ENCODE measurements at regions not wholly inside any gene's neighbourhood (a gene's known extent, or its start where the extent isn't known, plus 50 kb on each side); places are given as distances from the start of the nearest gene placed in this dataset.

DNA sequence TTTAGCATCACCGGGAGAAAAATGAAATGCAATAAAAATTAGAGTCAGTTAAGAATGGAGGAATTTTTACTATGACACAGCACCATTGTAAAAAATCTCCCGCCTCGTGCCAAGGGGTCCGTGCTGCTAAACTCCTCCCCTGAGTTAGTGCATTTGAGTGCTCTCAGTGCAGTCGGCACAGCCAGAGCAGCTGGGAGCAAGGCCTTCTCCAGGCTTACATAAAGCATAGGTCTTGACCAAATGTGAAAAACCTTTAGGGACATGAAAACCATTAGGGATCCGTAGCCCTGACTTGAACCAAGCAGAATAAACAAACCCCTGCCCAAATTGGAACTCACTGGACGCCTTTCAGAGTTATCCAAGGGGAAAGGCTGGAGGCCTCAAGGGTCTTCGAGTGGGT, 152.6 kb downstream of the PLCE1 start:
- no peaks in the 10 kb centered on the region for H3K27me3 ChIP-seq (replicated peaks; ENCODE audit: insufficient read depth, low read length)
- no peaks in the 10 kb centered on the region for H3F3A ChIP-seq (ENCODE audit: insufficient read depth, low read length)
- H3K4me1 ChIP-seq (ENCODE audit: low read length): no peaks in the 10 kb centered on the region
- H3K36me3 ChIP-seq (replicated peaks; ENCODE audit: insufficient read depth, low read length): no peaks in the 10 kb centered on the region
- H3K4me3 ChIP-seq (ENCODE audit: low read length): no peak overlapping the region
- H3K9me3 ChIP-seq (replicated peaks; ENCODE audit: insufficient read depth, low read length): no peaks in the 10 kb centered on the region
- TF ChIP-seq CTCF (IDR thresholded peaks at IDR 0.05; ENCODE audit: low read length): no peak
- H2AFZ ChIP-seq (ENCODE audit: low read length): no peak overlapping the region
- no peaks in the 10 kb centered on the region for H4K20me1 ChIP-seq (ENCODE audit: insufficient read depth, low read length)
- H3K4me2 ChIP-seq (ENCODE audit: low read depth, low read length): no peak overlapping the region
- no peak for DNase-seq
- no peak overlapping the region for H3K9ac ChIP-seq (ENCODE audit: low read length)
- no peaks in the 10 kb centered on the region for H3K79me2 ChIP-seq (ENCODE audit: low read length)
- no peak overlapping the region for H3K27ac ChIP-seq (ENCODE audit: low read length)
- H3K9me2 ChIP-seq (replicated peaks; ENCODE audit: insufficient read depth, low read length): no peaks in the 10 kb centered on the region

GRCh38 chr10:94146746-94147145, 153.0 kb downstream of the PLCE1 start:
- TF ChIP-seq EZH2 (optimal IDR thresholded peaks at IDR 0.05; ENCODE audit: low read depth, low read length) (no peak), EZH2phosphoT487 (IDR thresholded peaks at IDR 0.05; ENCODE audit: low read length) (no peak), CTCF (IDR thresholded peaks at IDR 0.05; ENCODE audit: low read length) (no peak)

GRCh38 chr10:94149702-94150101, 156.0 kb downstream of the PLCE1 start:
- no peak for DNase-seq
- no peaks in the 10 kb centered on the region for H3K9me3 ChIP-seq (replicated peaks; ENCODE audit: insufficient read depth, low read length)
- H3K4me2 ChIP-seq (ENCODE audit: low read depth, low read length): no peak overlapping the region
- no peaks in the 10 kb centered on the region for H3K27me3 ChIP-seq (replicated peaks; ENCODE audit: insufficient read depth, low read length)
- no peak overlapping the region for H3K27ac ChIP-seq (ENCODE audit: low read length)
- H3K4me1 ChIP-seq (ENCODE audit: low read length): no peaks in the 10 kb centered on the region
- H3F3A ChIP-seq (ENCODE audit: insufficient read depth, low read length): no peaks in the 10 kb centered on the region
- H3K4me3 ChIP-seq (ENCODE audit: low read length): no peak overlapping the region
- no peaks in the 10 kb centered on the region for H3K79me2 ChIP-seq (ENCODE audit: low read length)
- H2AFZ ChIP-seq (ENCODE audit: low read length): no peak overlapping the region
- TF ChIP-seq EZH2 (optimal IDR thresholded peaks at IDR 0.05; ENCODE audit: low read depth, low read length) (no peak), CTCF (IDR thresholded peaks at IDR 0.05; ENCODE audit: low read length) (no peak), EZH2phosphoT487 (IDR thresholded peaks at IDR 0.05; ENCODE audit: low read length) (no peak)
- no peak overlapping the region for H3K9ac ChIP-seq (ENCODE audit: low read length)
- no peaks in the 10 kb centered on the region for H4K20me1 ChIP-seq (ENCODE audit: insufficient read depth, low read length)
- H3K36me3 ChIP-seq (replicated peaks; ENCODE audit: insufficient read depth, low read length): no peaks in the 10 kb centered on the region
- no peaks in the 10 kb centered on the region for H3K9me2 ChIP-seq (replicated peaks; ENCODE audit: insufficient read depth, low read length)

More at GRCh38 chr10:94146746-94147145, 153.0 kb downstream of the PLCE1 start:
- no peaks in the 10 kb centered on the region for H3K9me2 ChIP-seq (replicated peaks; ENCODE audit: insufficient read depth, low read length)
- H3K9me3 ChIP-seq (replicated peaks; ENCODE audit: insufficient read depth, low read length): no peaks in the 10 kb centered on the region
- no peak overlapping the region for H3K4me3 ChIP-seq (ENCODE audit: low read length)
- H3K4me1 ChIP-seq (ENCODE audit: low read length): no peaks in the 10 kb centered on the region
- no peaks in the 10 kb centered on the region for H3K79me2 ChIP-seq (ENCODE audit: low read length)
- no peaks in the 10 kb centered on the region for H3F3A ChIP-seq (ENCODE audit: insufficient read depth, low read length)
- H4K20me1 ChIP-seq (ENCODE audit: insufficient read depth, low read length): no peaks in the 10 kb centered on the region
- no peak overlapping the region for H3K9ac ChIP-seq (ENCODE audit: low read length)
- H3K4me2 ChIP-seq (ENCODE audit: low read depth, low read length): no peak overlapping the region
- H3K27me3 ChIP-seq (replicated peaks; ENCODE audit: insufficient read depth, low read length): no peaks in the 10 kb centered on the region
- H3K27ac ChIP-seq (ENCODE audit: low read length): no peak overlapping the region
- no peak for DNase-seq
- H2AFZ ChIP-seq (ENCODE audit: low read length): no peak overlapping the region
- no peaks in the 10 kb centered on the region for H3K36me3 ChIP-seq (replicated peaks; ENCODE audit: insufficient read depth, low read length)
